Skeletal muscle cell (primary cell): ENCODE measurements at regions not wholly inside any gene's neighbourhood (a gene's known extent, or its start where the extent isn't known, plus 50 kb on each side); places are given as distances from the start of the nearest gene placed in this dataset.
"Not testable (repeated sequence)": the region's sequence is repeated elsewhere in the genome, so short reads cannot be mapped to it uniquely, and the experiment has no call there.

Experiments used
- DNase-seq: peaks from one replicate; pipeline ENCODE4 v3.0.0-alpha.2; 2010; ENCODE audit warnings: low read depth
- H3K4me3 ChIP-seq: 2 replicates; pipeline ENCODE4 v1.5.1; 2011; ENCODE audit warnings: low read depth, mild to moderate bottlenecking, control low read depth, low read length, moderate library complexity

DNA sequence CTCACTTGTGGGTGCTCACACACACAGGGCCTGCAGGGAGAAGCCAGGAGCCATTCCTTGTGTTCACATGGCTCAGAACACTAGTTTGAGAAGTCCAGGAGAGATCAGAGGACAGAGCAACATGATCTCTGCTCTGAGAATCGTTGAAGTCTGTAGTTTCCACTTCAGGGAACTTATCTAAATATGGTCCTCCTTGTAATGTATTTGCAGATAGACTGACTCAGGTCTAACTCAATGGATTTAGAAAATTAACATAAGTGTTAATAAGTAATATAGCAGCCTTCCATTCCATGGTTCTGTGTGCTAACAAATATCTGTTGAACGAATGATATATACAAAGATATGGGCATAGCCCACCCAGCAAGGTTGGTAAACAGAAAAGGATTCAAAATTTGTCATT, 119.8 kb upstream of the STARD13 start:
- no peak overlapping the region for H3K4me3 ChIP-seq
- no peak for DNase-seq

DNA sequence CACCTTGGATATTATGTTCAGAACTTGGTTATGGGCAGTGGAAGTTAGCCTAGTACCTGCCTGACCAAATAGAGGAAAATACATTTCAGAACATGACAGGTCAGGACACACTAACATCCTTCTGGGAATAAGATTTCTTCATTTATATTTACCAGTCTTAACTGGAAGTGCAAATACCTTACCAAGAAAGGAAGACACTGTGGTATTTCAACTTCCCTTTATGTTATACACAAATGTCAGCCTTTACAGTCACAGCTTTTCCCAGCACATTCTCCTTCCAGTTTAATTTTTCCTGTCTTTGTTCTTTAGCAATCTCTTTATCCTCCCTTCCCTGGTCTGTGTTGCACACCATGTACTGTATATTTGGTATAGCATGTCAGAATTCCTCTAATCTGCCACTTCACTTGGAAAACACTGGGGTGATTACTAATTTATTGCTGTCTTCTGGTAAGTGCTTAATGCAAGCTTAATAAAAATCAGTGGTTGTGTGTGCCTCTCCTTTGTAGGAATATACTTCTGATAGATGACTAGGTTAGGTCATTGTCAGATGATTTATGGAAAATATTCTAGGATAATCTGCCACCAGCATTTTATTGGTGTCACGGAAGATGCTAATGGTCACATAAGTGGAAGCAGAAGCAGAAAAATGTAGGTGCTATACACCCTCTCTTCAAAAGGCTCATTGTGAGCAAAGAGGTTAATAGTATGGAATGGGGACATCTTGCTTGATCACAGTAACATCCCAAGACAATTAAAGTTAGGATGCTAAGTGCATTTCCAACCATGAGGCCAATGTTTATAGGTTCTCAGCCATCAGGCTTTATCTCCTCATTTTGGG, 124.3 kb upstream of the STARD13 start:
- DNase-seq, result no peak
- H3K4me3 ChIP-seq, result no peak overlapping the region

DNA sequence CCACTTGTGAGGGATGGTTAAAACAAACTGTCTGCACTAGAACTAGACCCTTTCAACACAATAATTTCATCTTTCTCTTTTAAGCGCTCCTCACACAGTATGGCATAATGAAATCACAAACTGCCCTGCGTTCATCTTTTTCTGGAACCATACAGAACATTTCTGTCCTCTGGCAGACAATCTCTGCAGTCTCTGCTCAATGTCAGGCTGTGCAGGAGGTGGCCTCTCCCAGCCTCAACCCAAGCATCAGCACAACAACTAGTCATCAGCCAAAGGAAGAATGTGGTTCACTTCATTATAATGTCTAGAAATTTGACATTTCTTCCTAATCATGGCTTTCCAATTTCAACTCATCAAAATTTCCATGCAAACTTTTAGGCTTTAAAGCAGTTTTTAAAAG, 125.1 kb upstream of the STARD13 start:
- H3K4me3 ChIP-seq, result no peak overlapping the region
- DNase-seq, result no peak

DNA sequence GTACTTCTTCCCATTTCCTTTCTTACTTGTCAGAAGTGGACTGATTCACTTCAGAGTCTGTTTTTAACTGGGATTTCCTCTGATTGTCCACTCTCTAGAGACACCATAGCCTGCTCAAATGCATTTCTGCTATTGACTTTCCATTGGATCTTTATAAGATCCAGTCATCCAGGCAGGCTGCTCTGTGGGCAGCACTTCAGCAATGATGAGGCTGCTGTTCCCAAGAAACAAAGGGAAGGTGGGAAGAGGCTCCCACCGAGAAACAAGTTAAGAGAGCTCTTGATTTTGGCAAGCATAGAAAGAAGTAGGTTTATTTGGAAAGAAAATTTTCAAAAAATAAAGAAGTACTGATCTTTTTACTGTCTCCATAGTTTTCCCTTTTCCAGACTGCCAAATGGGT, 125.8 kb upstream of the STARD13 start:
- H3K4me3 ChIP-seq, result no peak overlapping the region
- DNase-seq, result no peak

DNA sequence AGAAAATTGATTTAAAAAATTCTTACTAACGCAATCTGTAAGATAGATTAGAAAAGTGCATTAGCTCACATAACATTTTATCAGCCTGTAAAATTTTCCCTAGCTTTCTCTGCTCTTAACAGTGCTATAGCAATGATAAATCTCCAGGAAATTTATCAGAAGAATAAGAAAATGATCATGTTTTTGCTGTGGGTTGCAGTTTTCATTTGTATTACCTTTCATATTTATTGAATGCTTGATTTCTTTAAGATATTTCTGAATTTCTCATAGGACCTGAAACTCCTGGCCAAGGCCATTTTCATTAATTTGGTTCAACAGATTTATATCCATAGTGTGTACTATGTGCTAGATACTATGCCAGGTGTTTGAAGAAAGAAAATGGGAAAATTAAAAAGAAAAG, 130.3 kb upstream of the STARD13 start:
- no peak overlapping the region for H3K4me3 ChIP-seq
- no peak for DNase-seq

DNA sequence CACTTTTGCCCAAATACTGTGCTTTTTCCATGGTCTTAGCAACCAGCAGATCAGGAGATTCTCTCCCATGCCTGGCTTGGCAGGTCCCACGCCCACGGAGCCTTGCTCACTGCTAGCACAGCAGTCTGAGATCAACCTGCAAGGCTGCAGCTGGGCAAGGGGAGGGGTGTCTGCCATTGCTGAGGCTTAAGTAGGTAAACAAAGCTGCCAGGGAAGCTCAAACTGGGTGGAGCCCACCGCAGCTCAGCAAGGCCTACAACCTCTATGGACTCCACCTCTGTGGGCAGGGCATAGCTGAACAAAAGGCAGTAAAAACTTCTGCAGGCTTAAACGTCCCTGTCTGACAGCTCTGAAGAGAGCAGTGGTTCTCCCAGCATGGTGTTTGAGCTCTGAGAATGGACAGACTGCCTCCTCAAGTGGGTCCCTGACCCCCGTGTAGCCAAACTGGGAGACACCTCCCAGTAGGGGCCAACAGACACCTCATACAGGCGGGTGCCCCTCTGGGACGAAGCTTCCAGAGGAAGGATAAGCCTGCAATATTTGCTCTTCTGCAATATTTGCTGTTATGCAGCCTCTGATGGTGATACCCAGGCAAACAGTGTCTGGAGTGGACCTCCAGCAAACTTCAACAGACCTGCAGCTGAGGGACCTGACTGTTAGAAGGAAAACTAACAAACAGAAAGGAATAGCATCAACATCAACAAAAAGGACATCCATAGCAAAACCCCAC, 132.8 kb upstream of the STARD13 start:
- not testable (repeated sequence) for DNase-seq, H3K4me3 ChIP-seq

DNA sequence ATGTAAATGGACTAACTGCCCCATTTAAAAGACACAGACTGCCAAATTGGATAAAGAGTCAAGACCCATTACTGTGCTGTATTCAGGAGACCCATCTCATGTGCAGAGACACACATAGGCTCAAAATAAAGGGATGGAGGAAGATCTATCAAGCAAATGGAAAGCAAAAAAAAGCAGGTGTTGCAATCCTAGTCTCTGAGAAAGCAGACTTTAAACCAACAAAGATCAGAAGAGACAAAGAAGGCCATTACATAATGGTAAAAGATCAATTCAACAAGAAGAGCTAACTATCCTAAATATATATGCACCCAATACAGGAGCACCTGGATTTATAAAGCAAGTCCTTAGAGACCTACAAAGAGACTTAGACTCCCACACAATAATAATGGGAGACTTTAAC, 134.6 kb upstream of the STARD13 start:
- not testable (repeated sequence) for H3K4me3 ChIP-seq, DNase-seq

DNA sequence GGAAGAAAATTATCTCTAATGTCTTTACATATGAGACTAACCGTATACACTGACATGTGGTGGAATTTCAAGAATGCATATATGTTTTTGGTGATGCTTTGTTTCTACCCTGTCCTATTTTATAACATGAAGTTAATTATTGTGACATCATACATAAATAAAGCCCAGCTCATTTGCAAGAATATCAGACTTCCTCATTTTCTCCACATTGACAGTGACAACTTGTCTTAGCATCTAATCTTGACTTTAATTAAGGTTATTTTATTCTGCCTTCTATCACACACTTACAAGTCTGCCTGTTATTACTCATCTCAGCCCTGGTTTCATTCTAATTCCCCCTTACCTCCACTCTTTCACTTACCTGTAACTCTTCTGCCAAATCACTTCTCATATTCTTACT, 140.6 kb upstream of the STARD13 start:
- no peak for DNase-seq

DNA sequence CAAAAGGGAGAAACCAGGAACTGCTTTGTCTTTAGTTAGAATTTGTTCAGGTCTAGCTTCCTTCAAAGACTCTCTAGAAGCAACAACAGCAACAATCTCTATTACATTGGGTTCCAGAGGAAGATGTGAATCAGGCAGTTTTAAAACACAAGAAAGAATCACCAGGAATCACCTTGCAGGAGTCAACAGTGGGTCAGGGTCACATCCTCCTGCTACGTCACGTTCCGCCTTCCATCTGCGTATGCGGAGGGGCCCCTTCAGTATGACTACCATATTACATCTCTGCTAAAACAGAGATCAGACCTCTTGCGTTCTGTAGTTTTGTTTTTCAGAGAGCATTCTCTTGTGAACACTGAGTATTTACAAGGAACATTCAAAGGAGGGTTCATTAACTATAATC, 147.8 kb upstream of the STARD13 start:
- DNase-seq, result no peak
- H3K4me3 ChIP-seq, result no peak overlapping the region

More for the DNA sequence above, 140.6 kb upstream of the STARD13 start:
- H3K4me3 ChIP-seq, result no peak overlapping the region

DNA sequence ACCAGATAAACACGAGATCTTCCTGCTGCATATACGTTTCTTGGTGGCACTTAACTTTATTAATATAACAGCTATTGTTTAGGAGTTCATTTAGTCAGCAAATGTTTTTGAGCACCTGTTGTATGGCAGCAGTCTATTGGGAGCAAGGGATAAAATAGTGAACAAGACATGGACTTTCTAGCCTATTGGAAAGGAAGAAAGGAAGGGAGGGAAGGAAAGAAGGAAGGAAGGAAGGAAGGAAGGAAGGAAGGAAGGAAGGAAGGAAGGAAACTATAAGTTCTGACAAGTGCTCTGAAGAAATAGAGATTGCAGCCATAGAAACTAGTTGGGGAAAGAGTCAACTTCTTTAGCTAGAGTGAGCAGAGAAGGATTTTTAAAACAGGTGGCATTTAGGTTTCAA, 149.1 kb upstream of the STARD13 start:
- H3K4me3 ChIP-seq, result no peak overlapping the region
- DNase-seq, result no peak

DNA sequence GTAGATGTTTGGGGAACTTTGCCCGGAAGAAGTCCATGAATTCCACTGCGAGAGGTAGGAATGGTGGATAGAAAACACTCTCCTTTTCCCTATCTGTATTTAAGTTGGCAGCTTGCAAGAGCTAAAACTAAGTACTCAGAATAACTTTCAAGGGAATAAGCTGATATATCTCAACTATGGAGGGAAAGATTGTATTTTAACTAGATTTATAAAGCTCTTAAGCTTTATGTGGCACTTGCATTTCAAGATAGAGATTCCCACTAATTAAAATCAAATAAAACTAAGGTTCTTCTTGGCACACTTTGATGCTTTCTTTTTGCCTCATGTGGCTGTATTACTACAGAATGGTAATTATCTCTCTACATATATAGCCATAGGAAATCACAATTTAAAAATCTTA, 149.7 kb upstream of the STARD13 start:
- no peak overlapping the region for H3K4me3 ChIP-seq
- DNase-seq, result no peak

DNA sequence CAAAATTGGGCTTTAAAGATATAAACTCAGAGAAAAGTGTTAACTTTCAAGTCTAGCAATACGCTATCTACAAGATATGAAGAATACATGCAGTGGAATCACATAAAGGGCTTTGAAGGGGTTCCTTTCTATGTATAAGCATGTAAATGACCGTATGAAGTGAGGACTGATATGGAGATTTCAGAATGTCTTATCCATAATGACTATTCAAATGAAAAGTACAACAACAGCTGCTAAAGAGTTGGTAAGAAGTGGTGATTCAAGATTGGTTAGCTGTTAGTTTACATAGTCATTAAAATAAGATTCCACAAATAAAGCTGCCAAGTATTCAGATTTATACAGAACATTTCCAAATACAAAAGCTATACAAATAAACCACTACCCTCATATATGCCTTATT, 153.4 kb upstream of the STARD13 start:
- no peak for DNase-seq
- H3K4me3 ChIP-seq, result no peak overlapping the region

DNA sequence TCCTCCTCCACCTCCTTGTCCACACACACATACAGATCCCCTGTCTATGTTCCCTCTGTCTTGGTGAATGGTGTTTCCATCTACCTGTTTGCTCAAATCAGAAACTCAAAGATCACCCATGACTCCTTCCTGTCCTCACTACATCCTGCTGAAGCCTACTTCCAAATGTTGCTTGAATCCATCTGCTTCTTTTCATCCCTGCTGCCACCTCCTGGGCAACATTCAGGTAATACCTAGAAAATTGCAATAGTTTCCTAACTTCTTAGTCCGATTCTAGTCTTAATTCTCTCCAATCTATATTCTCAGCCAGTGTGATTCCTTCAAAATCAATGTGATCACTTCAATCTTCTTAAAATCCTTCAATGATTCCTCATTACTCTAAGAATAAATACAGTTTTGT, 155.5 kb upstream of the STARD13 start:
- peak; percentile 5 for DNase-seq

DNA sequence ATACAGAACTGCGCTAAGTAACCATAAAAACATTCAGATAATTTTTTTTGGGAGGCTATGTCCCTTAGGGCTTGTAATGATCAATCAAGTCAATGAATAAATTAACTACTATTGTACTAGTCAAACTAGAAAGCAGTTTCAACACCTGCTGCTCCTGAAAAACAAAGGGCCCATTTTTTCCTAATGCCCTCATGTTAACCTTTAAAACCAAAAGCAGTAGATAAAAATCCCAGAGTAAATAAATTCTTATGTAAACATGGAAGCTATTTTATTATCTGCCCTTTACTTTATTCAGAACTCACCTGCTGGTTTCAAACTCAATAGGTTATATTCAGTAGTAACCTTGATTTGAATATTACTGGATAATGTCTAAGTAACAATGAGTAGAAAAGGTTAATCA, 159.5 kb upstream of the STARD13 start:
- no peak overlapping the region for H3K4me3 ChIP-seq
- DNase-seq, result no peak

More for the DNA sequence above, 155.5 kb upstream of the STARD13 start:
- no peak overlapping the region for H3K4me3 ChIP-seq

DNA sequence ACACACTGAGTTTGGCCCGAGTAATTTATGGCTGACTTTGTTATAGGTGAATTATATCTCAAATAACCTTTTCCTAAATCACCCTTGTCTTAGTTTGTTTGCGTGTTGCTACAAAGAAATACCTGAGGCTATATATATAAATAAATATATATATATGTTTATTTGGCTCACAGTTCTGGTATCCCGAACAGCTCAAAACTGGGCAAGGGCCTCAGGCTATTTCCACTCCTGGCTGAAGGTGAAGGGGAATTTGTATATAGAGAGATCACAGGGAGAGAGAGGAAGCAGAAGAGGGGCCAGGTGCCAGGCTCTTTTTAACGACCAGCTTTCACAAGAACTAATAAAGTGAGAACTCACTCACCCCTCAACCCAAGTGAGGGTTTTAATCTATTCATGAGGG, 159.9 kb upstream of the STARD13 start:
- H3K4me3 ChIP-seq, result no peak overlapping the region
- no peak for DNase-seq

DNA sequence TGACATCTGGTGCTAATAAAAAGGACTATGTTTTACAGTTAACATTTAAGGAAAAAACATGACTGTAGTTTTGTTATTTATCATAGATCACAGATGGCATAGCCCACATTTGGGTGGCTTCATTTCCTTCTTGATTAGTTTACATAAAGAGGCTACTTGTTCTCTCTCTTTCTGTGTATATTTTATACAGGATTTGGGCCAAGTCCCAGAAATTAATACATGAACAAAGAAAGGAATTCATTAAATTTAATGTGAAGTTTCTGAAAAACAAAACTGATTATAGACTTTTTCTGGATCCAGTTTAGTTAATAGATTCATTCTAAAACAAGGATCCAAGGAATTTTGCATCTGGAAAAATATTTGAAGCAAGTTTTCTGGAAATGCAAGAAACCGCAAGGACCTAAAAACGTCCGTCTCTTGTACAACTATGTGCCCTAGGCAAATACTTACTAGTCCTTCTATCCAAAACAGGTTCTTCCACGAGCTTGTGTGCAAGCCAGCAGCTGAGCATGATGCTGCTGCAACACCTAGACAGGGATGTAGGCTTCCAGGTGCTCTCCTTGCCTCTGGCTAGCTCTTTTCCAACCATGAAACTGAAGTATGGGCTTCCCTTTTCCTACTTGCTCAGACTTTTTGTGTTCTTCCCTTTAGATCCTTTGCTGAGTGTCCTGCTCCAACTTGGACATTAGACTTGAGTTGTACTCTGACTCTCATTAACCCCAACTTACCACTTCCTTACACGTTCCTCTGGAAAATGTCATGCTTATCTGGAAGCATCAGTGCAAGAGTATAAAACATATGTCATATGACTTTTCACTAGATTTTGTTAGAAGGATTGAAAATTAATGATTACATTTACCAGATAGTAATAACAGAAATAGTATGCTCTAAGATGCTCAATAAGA, 161.5 kb upstream of the STARD13 start:
- no peak for DNase-seq
- H3K4me3 ChIP-seq, result no peak overlapping the region

DNA sequence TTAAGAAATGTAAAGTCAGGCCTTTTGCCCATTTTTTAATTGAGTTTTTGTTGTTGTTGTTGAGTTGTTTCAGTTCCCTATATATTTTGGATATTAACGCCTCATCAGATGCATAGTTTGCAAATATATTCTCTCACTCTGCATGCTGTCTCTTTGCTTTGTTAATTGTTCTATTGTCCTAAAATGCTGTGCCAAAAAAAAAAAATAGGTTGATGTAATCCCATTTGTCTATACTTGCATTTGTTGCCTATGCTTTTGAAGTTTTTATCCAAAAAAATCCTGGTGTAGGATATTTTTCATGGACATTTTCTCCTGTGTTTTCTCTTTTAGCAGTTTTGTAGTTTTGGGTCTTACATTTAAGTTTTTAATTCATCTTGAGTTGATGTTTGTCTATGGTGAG, 163.3 kb upstream of the STARD13 start:
- DNase-seq, result no peak
- H3K4me3 ChIP-seq, result no peak overlapping the region

DNA sequence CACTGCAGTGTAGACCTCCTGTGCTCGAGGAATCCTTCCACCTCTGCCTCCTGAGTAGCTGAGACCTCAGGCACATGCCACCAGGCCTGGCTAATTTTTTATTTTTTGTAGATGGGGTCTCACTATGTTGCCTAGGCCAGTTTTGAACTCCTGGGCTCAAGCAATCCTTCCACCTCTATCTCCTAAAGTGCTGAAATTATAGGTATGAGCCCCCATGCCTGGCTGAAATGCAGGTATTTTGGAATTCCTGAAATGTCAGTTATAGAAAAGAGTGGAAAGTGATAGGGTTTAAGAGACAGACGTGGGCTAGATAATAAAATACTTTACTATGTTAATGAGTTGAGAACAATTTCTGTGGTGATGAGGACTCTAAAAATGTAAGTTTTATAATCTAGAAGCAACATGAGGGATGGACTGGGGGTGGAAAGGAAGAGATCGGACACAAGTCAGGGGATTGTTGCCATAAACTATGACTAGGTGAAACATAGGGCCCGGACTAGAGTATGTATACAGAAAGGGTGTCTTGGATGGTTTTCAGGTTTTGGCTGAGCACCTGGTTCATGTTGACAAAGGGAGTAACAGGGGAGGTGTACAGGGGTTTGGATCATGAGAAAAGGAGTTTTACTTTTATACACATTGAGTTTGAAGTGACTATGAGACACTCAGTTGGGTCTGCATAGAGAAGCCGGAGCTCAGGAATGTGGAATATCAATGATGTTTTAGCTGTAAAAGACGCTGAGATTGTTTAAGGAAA, 165.6 kb upstream of the STARD13 start:
- H3K4me3 ChIP-seq, result no peak overlapping the region
- DNase-seq, result no peak

DNA sequence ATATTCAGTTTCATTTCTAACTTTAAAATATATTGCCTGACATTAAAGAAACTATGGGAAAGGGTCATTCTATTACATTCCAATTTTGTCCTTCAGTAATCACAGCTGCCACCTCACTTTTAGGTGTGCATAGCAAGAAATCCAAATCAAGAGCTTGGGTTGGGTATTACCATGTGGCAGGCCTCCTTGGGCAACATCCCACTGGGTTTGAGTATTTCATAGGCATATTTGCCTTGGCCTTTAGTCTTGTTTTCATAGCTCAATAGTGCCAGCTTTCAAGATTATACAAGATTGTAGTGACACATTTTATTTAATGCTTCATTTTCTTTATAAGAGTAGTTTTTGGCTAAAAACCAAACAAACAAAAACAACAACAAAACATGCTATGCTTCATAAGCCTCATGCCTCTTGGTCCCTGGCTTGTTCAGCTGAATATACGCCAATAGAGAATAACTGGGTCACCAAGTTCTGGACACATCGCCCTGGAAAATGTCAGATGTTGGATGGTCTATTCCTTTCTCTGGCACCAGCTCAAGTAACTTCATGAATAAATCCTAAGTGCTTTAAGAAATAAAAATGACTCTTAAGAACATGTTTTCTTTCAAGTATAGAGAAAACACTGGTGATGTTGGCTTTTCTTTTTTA, 167.4 kb upstream of the STARD13 start:
- DNase-seq, result no peak
- H3K4me3 ChIP-seq, result no peak overlapping the region
